Pancreas (tissue), 10 donors: ENCODE measurements at regions not wholly inside any gene's neighbourhood (a gene's known extent, or its start where the extent isn't known, plus 50 kb on each side); places are given as distances from the start of the nearest gene placed in this dataset.
A peak's percentile ranks its signal among the peaks of the same experiment; 100 is the strongest.

ENCODE experiments used
- ATAC-seq, 4 donors: fragments of 200-7000 bp; cut with Tn5 transposase; one replicate each; pipeline versions ENCODE4 v1.8.0 to v1.9.1; 2020; ENCODE audit warnings: mild to moderate bottlenecking in 4 of 4, moderate library complexity in 4 of 4
- DNase-seq, 6 donors: peaks; one replicate each; pipeline ENCODE4 v3.0.0-alpha.2; 2020
- FAIRE-seq: peaks from 2 replicates; lab custom pipeline; 2012; peaks lifted over from hg19 to GRCh38; lab: Jason Lieb, UNC
- H3K27ac ChIP-seq, 4 donors: fragments of 200-600 bp; sonication (generic); 1 replicate in 3 of 4; 2 replicates in 1 of 4; pipeline versions ENCODE4 v1.5.0 to v1.8.0; 2020
- H3K27me3 ChIP-seq, 4 donors: fragments of 200-600 bp; one replicate each; pipeline ENCODE4 v1.8.0; 2021
- H3K36me3 ChIP-seq, 3 donors: fragments of 200-600 bp; sonication (generic) in 1 of 3; one replicate each; pipeline versions ENCODE4 v1.5.0 to v1.8.0; 2020 to 2021
- H3K4me1 ChIP-seq, 3 donors: fragments of 200-600 bp; one replicate each; pipeline ENCODE4 v1.8.0; 2021
- H3K4me3 ChIP-seq, 4 donors: fragments of 200-600 bp; sonication (generic) in 2 of 4; one replicate each; pipeline versions ENCODE4 v1.5.0 to v1.8.0; 2020 to 2021
- H3K9me3 ChIP-seq, 4 donors: fragments of 200-600 bp; one replicate each; pipeline ENCODE4 v1.8.0; 2021
- CTCF ChIP-seq, 4 donors: fragments of 200-600 bp; sonication (generic) in 3 of 4; IDR thresholded peaks; one replicate each; pipeline versions ENCODE4 v1.5.0 to v1.8.0; 2021; ENCODE audit warnings: antibody characterized with exemption in 4 of 4
- WGBS, 2 donors: extraction: QIAGEN DNeasy Blood & Tissue Kit; methylation state at CpG; one replicate each; pipeline ENCODE4 v1.1.7; 2013; 5-methylcytosine and 5-hydroxymethylcytosine counted together
- intact Hi-C, 3 donors: fragments of 100-400 bp; cut with DNase I; formaldehyde crosslinking; loops; one replicate each; pipeline versions ENCODE4 v1.11.1 to v1.14.2; 2022
- donor health status: healthy with polysubstance abuse.
- donor health status: DM: no; HTN: no; CAD: no; lungs with moderate emphysema.
- donor health status: DM: no; HTN: no; CAD: no.
- donor health status: control.
- donor health status: control.
- donor health status: Bipolar disorder and iron deficiency.
- donor health status: DM: yes; HTN: yes; CAD: no.
- donor health status: DM: no; HTN: no; CAD: no.
- donor health status: DM: no; HTN: no; CAD: no.
- donor health status: DM: yes; HTN: yes; CAD: no.

- Histone ChIP-seq H3K27ac (no peak overlapping the region), H3K4me1 (no peaks in the 10 kb centered on the region), H3K9me3 (no peaks in the 10 kb centered on the region), H3K27me3 (no peaks in the 10 kb centered on the region), H3K36me3 (no peaks in the 10 kb centered on the region), H3K4me3 (no peak overlapping the region)
- TF ChIP-seq CTCF (IDR thresholded peaks at IDR 0.05), result no peak
- DNase-seq (no peak), FAIRE-seq (no peak), ATAC-seq (no peak)
- 89 to 92% methylated on average over 5 of the region's 5 CpGs for WGBS, 2 donors
- intact Hi-C loops, result loop anchor here in 2 of 3 donors (10.0 kb wide), 1 partner anchor 390 kb away; no protein-coding TSS in a partner anchor
Measured at GRCh38 chr22:27404441-27404840, 397.1 kb downstream of the MN1 start.

- Histone ChIP-seq H3K27me3 (no peaks in the 10 kb centered on the region), H3K9me3 (no peaks in the 10 kb centered on the region), H3K4me3 (no peak overlapping the region), H3K4me1 (no peaks in the 10 kb centered on the region), H3K36me3 (no peaks in the 10 kb centered on the region), H3K27ac (no peak overlapping the region)
- ATAC-seq, result peak; percentile 92 to 99 (median 96)
- DNase-seq, result peak; percentile 36 to 90 (median 78)
- no peak for FAIRE-seq
- 46 to 50% methylated on average over 10 of the region's 10 CpGs for WGBS, 2 donors
- TF ChIP-seq CTCF (IDR thresholded peaks at IDR 0.05), result peak; percentile 57 to 84 (median 70)
- intact Hi-C loops, result loop anchor here in 2 of 3 donors (10.0 kb wide), 1 partner anchor 389 kb away; no protein-coding TSS in a partner anchor
Measured at GRCh38 chr22:27405672-27406388, 395.7 kb downstream of the MN1 start.

GRCh38 chr22:27406389-27406861 lies 395.1 kb downstream of the MN1 start:
- Histone ChIP-seq H3K4me3 (no peak overlapping the region), H3K36me3 (no peaks in the 10 kb centered on the region), H3K9me3 (no peaks in the 10 kb centered on the region), H3K27me3 (no peaks in the 10 kb centered on the region), H3K27ac (no peak overlapping the region), H3K4me1 (no peaks in the 10 kb centered on the region)
- DNase-seq (no peak), FAIRE-seq (no peak), ATAC-seq (peak in 1 of 4 donors; percentile 10)
- WGBS, 2 donors, result 92 to 93% methylated on average over 2 of the region's 2 CpGs
- intact Hi-C loops, result loop anchor here in 2 of 3 donors (10.0 kb wide), 1 partner anchor 388 kb away; no protein-coding TSS in a partner anchor
- TF ChIP-seq CTCF (IDR thresholded peaks at IDR 0.05), result no peak

GRCh38 chr22:27407369-27407985 lies 394.1 kb downstream of the MN1 start:
- no peak for TF ChIP-seq CTCF (IDR thresholded peaks at IDR 0.05)
- FAIRE-seq, result no peak
- H3K4me3 ChIP-seq, result no peak overlapping the region
- H3K9me3 ChIP-seq, result no peaks in the 10 kb centered on the region
- no peak overlapping the region for H3K27ac ChIP-seq
- intact Hi-C loops, result loop anchor here in 2 of 3 donors (10.0 kb wide), 1 partner anchor 387 kb away; no protein-coding TSS in a partner anchor
- H3K4me1 ChIP-seq, result no peaks in the 10 kb centered on the region
- H3K27me3 ChIP-seq, result no peaks in the 10 kb centered on the region
- H3K36me3 ChIP-seq, result no peaks in the 10 kb centered on the region
- no peak for DNase-seq
- WGBS, 2 donors, result 78% methylated on average over 10 to 14 of the region's 14 CpGs
- ATAC-seq, result no peak
